IPS-15b (cell line): ENCODE measurements at regions not wholly inside any gene's neighbourhood (a gene's known extent, or its start where the extent isn't known, plus 50 kb on each side); places are given as distances from the start of the nearest gene placed in this dataset.
"Not testable (repeated sequence)": the region's sequence is repeated elsewhere in the genome, so short reads cannot be mapped to it uniquely, and the experiment has no call there.

ENCODE experiments used
- H3K27me3 ChIP-seq: one replicate; pipeline ENCODE4 v1.6.1; 2013; ENCODE audit warnings: low read length; ENCODE audit not compliant: control insufficient read depth, insufficient read depth
- H3K36me3 ChIP-seq: one replicate; pipeline ENCODE4 v1.6.1; 2013; ENCODE audit warnings: low read length; ENCODE audit not compliant: control insufficient read depth, insufficient read depth
- H3K4me1 ChIP-seq: one replicate; pipeline ENCODE4 v1.6.1; 2013; ENCODE audit warnings: mild to moderate bottlenecking, low read length; ENCODE audit not compliant: control insufficient read depth, insufficient read depth
- H3K4me3 ChIP-seq: one replicate; pipeline ENCODE4 v1.5.1; 2013; ENCODE audit warnings: low read depth, low read length
- H3K9ac ChIP-seq: one replicate; pipeline ENCODE4 v1.6.1; 2013; ENCODE audit warnings: low read depth, mild to moderate bottlenecking, low read length
- H3K9me3 ChIP-seq: one replicate; pipeline ENCODE4 v1.6.1; 2013; ENCODE audit warnings: mild to moderate bottlenecking, low read length; ENCODE audit not compliant: control insufficient read depth, insufficient read depth

DNA sequence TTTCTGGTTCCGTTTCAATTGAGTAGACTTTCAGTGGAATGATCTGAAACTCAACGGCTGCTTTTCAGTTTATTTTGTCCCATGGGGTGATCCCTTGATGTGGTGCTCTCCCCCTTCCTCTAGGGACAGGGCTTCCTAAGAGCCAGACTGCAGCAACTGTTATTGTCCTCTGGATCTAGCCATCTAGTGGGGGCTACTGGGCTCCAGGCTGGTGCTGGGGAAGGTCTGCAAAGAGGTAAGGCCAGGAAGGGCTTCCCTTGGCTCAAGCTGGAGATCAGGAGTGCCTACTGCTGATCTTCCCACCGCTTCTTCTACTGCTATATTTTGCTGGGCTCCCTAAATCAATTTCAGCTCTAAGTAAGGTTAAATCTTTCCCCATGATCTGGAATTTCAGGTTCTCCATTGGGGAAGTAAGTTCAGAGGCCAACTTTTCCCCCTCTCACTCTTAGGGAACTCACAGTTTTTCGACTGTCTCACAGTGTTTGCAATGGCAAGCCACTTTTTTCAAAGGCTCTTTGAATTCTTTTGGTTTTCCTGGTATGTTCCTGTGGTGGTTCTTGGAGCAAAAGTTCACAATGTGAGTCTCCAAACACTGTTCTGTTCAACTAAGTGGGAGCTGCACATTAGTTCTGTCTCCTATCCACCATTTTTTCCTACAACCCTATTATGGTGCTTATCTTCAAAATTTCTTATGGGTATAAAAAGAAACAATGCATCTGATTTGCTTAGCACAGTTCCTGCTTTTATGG is 286.2 kb upstream of the EXOC2 start:
- H3K4me1 ChIP-seq = no peaks in the 10 kb centered on the region
- H3K9ac ChIP-seq = no peak overlapping the region
- no peaks in the 10 kb centered on the region for H3K36me3 ChIP-seq
- no peak overlapping the region for H3K4me3 ChIP-seq
- no peaks in the 10 kb centered on the region for H3K9me3 ChIP-seq
- no peaks in the 10 kb centered on the region for H3K27me3 ChIP-seq

- not testable (repeated sequence) for H3K4me3 ChIP-seq, H3K9me3 ChIP-seq, H3K27me3 ChIP-seq, H3K36me3 ChIP-seq, H3K4me1 ChIP-seq, H3K9ac ChIP-seq
Measured at GRCh38 chr6:977226-977625, 284.3 kb upstream of the EXOC2 start.

DNA sequence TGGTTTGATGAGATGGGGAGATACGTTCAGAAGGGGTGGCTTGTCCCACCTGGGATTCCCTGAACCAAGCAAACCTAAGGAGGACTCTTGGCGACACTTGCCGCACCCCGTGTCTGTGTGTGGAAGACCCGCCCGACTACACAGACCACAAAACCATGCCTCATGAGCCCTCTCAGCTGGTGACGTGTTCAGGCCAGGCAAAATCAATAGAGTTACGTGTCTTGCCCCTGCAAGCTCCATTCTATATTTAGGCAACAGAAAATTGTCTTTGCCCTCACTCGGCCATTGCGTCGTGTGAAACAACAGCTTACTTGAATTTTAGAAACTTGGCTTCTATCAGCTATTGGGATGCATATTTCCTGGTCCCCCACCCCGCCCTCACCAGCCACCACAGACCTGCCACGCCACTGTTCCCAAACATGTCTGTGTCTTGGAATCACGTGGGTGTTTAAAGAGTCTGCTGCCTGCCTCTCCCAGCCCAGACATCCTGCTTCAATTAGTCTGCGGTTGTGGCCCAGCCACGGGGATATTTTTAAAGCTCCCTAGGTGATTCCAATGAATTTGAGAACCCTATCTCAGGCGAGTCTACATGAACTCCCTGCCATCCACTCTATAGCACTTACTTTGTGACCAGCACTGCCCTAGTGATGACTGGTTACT is 279.2 kb upstream of the EXOC2 start:
- Histone ChIP-seq H3K4me3 (no peak overlapping the region), H3K4me1 (no peaks in the 10 kb centered on the region), H3K9me3 (no peaks in the 10 kb centered on the region), H3K36me3 (no peaks in the 10 kb centered on the region), H3K27me3 (no peaks in the 10 kb centered on the region), H3K9ac (no peak overlapping the region)

GRCh38 chr6:968791-969190 is 275.9 kb upstream of the EXOC2 start:
- Histone ChIP-seq H3K9me3 (no peaks in the 10 kb centered on the region), H3K4me3 (no peak overlapping the region), H3K27me3 (no peaks in the 10 kb centered on the region), H3K36me3 (no peaks in the 10 kb centered on the region), H3K9ac (no peak overlapping the region), H3K4me1 (no peaks in the 10 kb centered on the region)

GRCh38 chr6:967701-968100 is 274.8 kb upstream of the EXOC2 start:
- H3K27me3 ChIP-seq = no peaks in the 10 kb centered on the region

GRCh38 chr6:965343-965742 is 272.4 kb upstream of the EXOC2 start:
- H3K9ac ChIP-seq = no peak overlapping the region
- no peaks in the 10 kb centered on the region for H3K36me3 ChIP-seq
- H3K27me3 ChIP-seq = no peaks in the 10 kb centered on the region
- no peaks in the 10 kb centered on the region for H3K4me1 ChIP-seq
- H3K4me3 ChIP-seq = no peak overlapping the region
- no peaks in the 10 kb centered on the region for H3K9me3 ChIP-seq

More at GRCh38 chr6:967701-968100, 274.8 kb upstream of the EXOC2 start:
- H3K9me3 ChIP-seq = no peaks in the 10 kb centered on the region
- no peak overlapping the region for H3K4me3 ChIP-seq
- no peaks in the 10 kb centered on the region for H3K4me1 ChIP-seq
- H3K36me3 ChIP-seq = no peaks in the 10 kb centered on the region
- no peak overlapping the region for H3K9ac ChIP-seq

- Histone ChIP-seq H3K9ac (no peak overlapping the region), H3K27me3 (no peaks in the 10 kb centered on the region)
Measured at GRCh38 chr6:963456-963855, 270.5 kb upstream of the EXOC2 start.

DNA sequence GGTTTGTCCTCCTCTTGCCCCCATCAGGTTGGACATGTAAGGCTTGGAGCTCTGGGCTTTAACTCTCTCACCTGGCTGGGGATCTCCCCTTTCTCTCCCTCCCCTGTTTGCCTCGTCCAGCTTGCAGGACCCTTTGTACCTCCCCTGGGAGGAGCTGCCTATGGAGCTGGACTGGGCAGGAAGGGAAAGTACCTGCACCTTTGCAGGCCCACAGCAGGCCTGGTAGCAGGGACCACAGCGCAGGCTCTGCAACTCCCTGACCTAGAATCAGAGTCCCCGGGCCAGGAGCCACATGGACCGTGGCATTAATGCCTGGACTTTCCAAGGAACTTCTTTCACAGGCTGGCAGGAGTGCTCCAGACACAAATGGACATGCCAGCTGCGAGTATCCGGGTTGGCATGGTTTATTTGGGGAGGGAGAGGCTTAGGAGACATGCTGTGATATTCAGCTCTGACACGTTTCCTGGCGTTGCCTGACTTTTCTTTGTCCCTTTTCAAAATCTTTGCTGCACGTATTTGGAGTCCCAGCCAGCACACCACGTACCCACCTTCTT is 268.5 kb upstream of the EXOC2 start:
- H3K4me1 ChIP-seq = no peaks in the 10 kb centered on the region
- H3K27me3 ChIP-seq = no peaks in the 10 kb centered on the region
- H3K9me3 ChIP-seq = no peaks in the 10 kb centered on the region
- H3K4me3 ChIP-seq = no peak overlapping the region
- H3K9ac ChIP-seq = no peak overlapping the region
- H3K36me3 ChIP-seq = no peaks in the 10 kb centered on the region

More at GRCh38 chr6:963456-963855, 270.5 kb upstream of the EXOC2 start:
- H3K4me1 ChIP-seq = no peaks in the 10 kb centered on the region
- H3K36me3 ChIP-seq = no peaks in the 10 kb centered on the region
- no peak overlapping the region for H3K4me3 ChIP-seq
- H3K9me3 ChIP-seq = no peaks in the 10 kb centered on the region

DNA sequence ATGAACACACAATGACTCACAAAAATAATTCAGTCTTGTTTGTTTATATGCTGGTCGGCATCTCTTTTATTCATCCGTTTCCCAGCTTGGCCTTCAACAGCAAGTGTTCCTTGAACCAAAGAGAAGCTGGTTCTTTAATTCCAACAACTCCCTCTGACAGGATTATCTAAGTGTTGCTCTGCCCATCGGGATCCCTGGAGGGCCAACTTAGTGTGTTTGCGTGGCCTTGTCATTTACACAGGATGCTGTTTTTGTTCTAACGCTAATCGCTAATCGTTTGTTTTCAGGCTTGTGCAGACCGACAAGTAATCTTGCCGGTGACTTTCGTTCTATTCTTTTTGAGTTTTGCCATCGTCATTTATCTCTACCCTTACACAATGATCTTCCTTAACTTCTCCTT is 267.4 kb upstream of the EXOC2 start:
- Histone ChIP-seq H3K27me3 (no peaks in the 10 kb centered on the region), H3K36me3 (no peaks in the 10 kb centered on the region), H3K9ac (no peak overlapping the region), H3K9me3 (no peaks in the 10 kb centered on the region), H3K4me3 (no peak overlapping the region), H3K4me1 (no peaks in the 10 kb centered on the region)

DNA sequence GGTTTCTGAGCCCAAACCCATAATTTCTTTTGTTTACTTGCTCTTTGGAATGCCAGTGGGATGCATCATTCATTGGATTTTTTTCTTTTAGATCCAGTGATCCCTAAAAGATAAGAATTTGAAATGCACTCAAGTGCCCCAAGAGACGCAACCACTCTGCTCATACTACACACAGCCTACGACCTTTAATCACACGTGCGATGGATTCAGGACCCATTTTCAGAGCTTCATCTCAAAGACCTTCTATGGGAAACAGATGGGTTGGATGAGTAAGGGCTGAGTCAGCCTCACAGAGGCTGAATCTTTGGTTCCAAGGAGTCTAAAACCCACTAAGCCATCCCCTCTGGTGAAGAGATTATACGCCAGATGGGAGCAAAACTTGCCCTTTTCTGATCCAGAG is 265.5 kb upstream of the EXOC2 start:
- no peak overlapping the region for H3K9ac ChIP-seq
- no peaks in the 10 kb centered on the region for H3K36me3 ChIP-seq
- H3K9me3 ChIP-seq = no peaks in the 10 kb centered on the region
- no peaks in the 10 kb centered on the region for H3K4me1 ChIP-seq
- H3K4me3 ChIP-seq = no peak overlapping the region
- H3K27me3 ChIP-seq = no peaks in the 10 kb centered on the region

DNA sequence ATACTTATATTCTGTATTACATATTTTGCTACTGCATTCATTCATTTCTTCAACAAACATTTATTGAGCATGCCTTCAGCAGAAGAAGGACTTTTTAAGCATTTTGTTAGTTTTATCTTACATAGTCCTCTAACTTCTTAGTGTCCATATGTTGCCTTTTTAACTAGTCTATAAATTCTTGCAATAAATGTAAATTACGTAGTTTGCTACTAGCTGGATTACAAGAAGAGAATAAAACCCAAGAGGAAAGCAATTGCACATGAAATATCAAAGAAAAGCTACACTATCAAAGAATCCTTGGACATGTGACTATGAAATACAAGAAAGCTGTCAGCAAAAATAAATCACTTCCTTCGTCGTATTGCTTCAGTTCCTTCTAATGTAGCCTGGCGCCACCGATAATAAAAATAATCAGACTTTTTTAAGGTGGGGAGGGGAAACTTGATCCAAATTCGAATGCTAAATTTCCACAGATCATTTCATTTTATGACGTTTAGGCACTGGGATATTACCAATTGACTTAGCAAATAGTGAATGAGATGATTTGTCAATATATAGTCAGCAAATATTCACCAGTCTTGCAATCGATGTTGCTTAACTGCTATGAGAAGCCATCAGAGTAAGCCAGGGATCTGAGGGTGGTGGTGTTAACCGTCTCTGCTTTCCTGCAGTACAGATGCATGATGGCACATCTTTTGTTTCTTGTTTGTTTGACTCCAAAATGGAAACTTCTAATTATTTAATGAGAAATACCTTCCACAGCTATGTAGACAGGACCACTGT is 258.7 kb upstream of the EXOC2 start:
- no peaks in the 10 kb centered on the region for H3K4me1 ChIP-seq
- no peak overlapping the region for H3K4me3 ChIP-seq

More for the DNA sequence above, 258.7 kb upstream of the EXOC2 start:
- Histone ChIP-seq H3K9ac (no peak overlapping the region), H3K36me3 (no peaks in the 10 kb centered on the region), H3K9me3 (no peaks in the 10 kb centered on the region), H3K27me3 (no peaks in the 10 kb centered on the region)
